ENCODE measurements at regions not wholly inside any gene's neighbourhood (a gene's known extent, or its start where the extent isn't known, plus 50 kb on each side); places are given as distances from the start of the nearest gene placed in this dataset.

DNA sequence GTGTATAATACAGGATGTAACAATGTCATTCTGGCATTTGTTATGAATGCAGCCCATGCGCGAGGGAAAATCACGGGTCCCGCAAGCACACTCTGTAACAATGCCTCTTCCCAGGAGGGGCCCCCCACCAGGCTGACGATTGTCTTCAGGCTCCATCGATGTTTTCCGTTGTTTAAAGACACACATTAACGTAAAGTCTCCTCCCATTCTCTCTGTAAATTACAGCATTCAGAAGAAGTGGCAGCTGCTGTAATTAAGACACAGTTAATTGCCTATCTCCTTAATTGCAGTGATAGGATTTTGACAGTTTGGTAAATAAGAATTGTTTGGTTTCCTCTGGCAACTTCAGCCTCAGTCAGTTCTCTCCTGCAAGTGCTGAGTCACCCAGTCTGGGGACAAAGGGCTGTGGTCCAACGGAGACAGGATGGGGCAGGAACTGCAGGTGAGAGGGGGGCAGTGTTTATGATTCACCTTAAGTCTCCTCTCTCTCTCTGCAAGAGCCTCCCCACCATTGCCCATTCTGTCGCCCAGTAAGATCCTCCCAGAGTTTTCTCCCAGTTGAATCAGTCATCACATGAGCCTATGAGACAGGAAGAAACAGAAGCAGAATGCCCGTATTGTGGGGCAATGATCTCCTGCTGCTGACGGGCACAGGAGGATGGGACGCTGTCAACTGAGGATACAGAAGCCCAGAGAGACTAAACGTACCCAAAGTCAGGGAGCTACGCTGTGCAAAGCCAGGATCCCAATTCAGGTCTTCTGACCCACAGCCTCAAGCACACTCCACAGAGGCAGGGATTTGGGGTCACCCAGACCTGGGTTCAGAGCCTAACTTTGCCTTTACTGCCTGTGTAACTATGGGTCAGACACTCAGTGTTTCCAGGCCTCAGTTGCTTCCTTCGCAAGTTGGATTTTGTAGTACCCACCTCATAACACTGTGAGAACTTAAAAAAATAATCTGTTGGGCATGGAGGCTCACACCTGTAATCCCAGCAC lies 110.0 kb downstream of the ADSS2 start:
- TF ChIP-seq, protein P1, sequence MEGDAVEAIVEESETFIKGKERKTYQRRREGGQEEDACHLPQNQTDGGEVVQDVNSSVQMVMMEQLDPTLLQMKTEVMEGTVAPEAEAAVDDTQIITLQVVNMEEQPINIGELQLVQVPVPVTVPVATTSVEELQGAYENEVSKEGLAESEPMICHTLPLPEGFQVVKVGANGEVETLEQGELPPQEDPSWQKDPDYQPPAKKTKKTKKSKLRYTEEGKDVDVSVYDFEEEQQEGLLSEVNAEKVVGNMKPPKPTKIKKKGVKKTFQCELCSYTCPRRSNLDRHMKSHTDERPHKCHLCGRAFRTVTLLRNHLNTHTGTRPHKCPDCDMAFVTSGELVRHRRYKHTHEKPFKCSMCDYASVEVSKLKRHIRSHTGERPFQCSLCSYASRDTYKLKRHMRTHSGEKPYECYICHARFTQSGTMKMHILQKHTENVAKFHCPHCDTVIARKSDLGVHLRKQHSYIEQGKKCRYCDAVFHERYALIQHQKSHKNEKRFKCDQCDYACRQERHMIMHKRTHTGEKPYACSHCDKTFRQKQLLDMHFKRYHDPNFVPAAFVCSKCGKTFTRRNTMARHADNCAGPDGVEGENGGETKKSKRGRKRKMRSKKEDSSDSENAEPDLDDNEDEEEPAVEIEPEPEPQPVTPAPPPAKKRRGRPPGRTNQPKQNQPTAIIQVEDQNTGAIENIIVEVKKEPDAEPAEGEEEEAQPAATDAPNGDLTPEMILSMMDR (IDR thresholded peaks at IDR 0.05): no peak
- no peak for TF ChIP-seq POLR2A (IDR thresholded peaks at IDR 0.05)
